Activated CD4-positive, alpha-beta T cell treated with anti-CD3 and anti-CD28 coated beads, Interleukin-2, Interleukin-6, amounts not matched to agents 100 ng/mL and 50 ng/mL, durations not matched to agents 16 hours and 8 hours (primary cell): ENCODE measurements at regions not wholly inside any gene's neighbourhood (a gene's known extent, or its start where the extent isn't known, plus 50 kb on each side); places are given as distances from the start of the nearest gene placed in this dataset.
A peak's percentile ranks its signal among the peaks of the same experiment; 100 is the strongest.
"Not testable (repeated sequence)": the region's sequence is repeated elsewhere in the genome, so short reads cannot be mapped to it uniquely, and the experiment has no call there.

Source experiments
- DNase-seq: peaks from one replicate; pipeline ENCODE4 v3.0.0-alpha.2; 2020

DNA sequence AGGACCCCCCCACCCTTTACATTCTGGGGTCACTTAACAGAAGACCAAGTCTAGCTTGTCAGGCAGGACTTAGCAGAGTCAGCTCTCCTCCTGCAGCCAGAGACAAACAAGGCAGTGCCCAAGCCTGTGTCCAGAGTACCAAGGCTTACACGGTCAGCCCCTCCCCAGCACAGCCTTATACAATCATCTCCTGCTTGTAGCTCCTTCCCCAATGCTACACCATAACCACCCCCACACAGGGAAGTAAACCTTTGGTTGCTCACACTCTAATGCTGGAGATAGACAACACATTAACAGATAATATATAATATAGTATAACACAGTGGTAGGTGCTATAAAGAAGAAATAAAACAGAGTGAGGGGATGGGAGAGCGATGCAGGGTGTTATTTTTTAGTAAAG lies 175.4 kb upstream of the PWP1 start:
- no peak for DNase-seq

DNA sequence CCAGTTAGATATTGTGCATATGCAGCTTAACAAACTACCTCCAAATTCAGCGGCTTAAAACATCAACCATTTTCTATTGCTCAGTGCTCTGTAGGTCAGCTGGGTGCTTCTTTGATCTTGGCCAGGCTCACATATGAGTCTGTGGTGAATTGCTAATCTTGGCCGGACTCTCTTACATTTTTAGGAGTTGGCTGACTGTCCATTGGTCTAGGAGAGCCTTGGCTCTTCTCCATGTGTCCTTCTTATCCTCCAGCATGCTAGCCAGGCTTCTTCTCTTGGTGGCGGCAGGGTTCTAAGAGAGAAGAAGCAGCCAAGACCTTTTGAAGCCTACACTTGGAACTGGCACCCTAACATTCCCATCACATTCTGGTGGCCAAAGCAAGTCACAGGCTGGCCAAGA lies 174.3 kb upstream of the PWP1 start:
- no peak for DNase-seq

DNA sequence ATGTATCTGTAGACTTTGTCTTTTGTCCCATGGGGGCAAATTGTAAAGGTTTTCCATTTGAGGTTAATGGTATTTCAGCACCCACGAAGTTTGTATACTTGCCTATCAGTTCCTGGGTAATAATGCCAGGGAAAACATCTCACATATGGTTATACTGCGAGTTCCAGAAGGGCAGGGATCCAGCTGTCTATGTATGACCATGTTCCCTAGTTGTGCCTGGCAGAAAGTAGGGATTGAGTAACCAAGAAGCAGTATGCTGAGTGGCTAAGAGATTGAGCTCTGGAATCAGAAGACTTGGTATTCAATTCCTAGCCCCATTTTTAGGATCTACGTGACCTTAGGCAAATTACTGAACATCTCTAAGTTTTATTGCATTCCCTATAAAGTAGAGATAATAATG lies 173.2 kb upstream of the PWP1 start:
- no peak for DNase-seq

DNA sequence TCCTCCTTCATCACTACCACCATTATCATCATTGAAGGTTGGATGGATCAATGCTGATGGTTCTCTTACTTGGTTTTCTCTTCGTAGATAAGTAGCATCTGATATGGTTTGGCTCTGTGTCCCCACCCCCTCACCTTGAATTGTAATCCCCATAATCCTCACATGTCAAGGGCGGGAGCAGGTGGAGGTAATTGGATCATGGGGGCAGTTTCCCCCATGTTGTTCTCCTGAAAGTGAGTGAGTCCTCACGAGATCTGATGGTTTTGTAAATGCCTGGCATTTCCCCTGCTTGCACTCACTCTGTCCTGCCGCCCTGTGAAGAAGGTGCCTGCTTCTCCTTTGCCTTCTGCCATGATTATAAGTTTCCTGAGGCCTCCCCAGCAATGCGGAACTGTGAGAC lies 172.4 kb upstream of the PWP1 start:
- DNase-seq, result no peak

DNA sequence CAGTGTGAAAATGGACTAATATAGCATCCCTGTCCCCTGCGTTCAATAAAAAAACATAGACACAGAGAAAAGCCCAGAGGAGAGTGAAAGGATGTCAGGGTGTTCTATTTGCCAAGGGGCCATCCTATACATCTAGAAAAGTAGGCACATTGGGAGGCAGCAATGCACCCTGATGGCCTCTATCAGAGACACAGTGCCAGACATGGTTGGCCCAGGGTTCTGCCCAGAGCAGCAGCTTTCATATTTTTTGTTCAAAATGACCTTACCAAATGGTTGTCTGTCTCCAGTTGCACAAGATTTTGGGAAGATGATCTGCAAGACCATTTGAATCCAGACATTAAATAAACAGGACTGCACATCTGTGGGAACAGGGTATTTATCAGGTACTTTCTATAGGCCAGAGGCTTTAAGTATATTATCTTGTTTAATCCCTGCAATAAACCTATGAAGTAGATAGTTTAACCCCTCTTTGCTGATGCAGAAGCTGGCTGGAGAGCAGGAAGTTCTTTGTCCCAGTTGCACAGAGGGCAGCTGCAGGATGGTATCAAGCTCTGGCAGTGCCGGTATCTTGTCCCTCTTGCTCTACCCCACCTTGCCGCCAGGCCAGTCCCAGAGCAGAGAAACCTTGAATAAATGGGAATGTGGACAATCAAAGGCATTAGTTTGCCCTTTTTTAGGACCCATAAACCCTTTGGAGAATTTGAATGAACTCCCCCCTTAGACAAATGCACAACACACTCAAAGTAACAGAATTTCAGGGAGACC lies 171.8 kb upstream of the PWP1 start:
- DNase-seq, result no peak

DNA sequence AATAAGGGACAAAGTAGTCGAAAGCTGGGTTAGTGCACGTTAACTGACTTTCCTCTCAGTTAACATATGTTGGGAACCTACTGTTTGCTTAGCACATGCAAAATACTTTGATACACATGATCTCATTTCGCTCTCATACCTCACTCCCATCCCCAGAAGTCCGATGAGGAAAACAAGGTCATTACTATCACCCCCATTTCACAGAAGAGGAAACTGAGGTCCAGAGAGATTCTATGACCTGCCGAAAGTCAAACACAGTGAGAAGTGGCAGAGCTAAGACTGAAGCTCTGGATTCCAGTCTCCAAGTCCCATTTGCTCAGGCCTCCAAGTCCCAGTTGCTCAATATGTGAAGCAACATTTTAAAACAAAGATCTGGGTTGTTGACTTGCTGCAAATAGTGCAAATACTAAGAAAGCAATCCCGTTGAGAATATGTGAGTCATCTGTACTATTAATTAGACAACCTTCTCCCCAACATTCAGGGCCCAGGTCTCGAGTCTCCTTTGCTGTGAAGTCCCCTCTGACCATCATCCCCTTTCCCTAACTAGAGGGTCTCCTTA lies 170.6 kb upstream of the PWP1 start:
- no peak for DNase-seq

DNA sequence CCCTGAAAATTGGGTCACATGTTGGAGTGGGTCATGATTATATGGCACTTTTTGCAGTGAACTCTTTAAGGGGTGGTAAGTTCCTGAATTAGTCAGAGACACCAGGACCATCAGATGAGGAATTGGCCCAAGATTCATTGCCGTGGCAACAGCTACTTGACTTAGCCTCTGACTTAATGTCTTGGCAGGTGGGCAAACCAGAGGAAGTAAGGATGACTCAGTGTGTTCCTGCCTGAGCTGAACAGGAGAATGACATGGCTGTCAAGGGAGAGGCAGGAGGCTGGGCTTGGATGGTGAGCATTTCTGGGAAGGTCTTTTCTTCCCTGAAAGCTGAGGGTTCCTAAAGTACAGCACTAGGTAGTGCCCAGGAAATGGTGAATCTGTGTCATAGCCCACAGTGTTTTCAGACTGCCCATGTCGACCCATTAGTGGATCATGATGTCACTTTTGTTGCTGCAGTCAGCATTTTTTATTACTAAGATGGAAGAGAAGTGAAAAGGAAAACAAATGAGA lies 170.1 kb upstream of the PWP1 start:
- DNase-seq, result peak; percentile 62

DNA sequence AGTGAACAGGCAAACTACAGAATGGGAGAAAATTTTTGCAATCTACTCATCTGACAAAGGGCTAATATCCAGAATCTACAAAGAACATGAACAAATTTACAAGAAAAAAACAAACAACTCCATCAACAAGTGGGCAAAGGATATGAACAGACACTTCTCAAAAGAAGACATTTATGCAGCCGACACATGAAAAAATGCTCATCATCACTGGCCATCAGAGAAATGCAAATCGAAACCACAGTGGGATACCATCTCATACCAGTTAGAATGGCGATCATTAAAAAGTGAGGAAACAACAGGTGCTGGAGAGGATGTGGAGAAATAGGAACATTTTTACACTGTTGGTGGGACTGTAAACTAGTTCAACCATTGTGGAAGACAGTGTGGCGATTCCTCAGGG lies 167.8 kb upstream of the PWP1 start:
- DNase-seq, result not testable (repeated sequence)

DNA sequence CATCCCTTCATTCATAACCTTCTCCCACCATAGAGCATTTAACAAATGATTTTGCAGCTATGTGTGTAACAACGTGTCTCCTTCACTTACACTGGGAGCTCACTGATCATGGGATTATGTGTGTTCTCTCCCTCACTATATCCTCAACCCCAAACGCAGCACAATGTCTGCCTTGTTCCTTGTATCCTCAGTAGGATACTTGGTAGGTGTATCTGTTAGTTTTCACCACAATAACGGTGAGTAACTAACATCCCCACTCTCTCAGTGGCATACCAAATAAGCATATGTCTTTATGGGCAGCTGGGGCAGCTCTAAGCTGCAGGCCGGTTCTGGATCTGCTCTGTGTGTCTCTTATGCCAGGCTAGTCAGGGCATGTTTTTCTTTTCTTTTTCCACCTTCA lies 166.7 kb upstream of the PWP1 start:
- no peak for DNase-seq

DNA sequence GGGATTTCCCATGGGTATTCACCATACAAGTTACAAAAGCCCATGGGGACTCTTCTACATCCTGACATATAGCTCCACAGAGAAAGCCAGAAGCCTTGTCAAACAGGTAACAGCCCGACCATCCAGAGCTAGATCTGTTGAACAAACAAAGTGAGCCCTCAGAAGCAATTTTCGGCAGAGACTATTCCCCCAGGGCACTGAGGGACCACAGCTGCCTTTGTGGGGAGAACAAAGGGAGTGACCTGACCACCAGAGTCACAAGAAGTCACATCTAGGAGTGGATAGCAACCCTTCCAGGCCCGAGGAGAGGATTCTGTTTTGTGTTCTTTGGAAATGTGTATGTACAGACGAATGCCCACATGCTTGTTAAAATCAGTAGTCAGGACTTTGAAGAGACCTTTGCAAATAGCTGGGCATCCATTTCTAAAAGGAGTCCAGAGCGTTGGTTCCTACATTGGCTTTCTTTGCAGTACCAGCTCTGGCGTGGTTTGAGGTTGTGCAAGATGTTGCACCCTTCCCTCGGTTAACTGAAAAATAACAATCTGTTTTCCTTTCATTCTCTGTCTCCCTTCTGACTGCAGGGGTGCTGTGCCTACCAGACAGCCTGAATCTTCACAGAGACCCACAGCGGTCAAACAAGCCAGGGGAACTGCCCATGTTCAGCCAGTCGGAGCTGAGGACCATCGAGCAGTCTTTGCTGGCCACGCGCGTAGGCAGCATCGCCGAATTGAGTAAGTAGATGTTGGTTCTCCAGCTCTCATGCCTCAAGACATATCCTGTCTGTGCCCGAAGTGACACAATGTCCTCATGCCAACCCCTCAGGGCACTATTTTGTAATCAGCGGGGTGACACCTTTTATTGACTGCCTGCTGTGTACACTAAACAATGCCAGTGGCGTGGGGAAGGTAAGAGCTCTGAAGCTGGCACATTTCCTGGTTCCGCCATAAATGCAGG lies 165.4 kb upstream of the PWP1 start:
- DNase-seq, result no peak

DNA sequence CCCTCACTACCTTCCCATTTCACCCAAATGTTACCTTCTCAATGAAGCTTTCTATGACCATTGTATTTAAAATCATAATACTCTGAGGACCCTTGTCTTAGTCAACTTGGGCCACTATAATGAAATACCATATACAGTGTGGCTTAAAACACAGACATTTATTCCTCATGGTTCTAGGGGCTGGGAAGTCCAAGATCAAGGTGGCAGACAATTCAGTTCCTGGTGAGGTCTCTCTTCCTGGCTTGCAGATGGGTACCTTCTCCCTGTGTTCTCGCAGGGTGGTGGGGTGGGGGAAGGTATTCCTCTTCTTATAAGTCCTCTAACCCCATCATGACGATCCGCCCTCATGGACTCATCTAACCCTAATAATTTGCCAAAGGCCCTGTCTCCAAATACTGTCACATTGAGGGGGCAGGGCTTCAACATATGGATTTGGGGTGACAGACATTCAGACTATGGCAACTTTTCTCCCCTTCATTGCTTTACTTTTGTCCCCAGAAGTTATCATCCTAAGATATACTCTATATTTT lies 163.7 kb upstream of the PWP1 start:
- DNase-seq, result no peak

DNA sequence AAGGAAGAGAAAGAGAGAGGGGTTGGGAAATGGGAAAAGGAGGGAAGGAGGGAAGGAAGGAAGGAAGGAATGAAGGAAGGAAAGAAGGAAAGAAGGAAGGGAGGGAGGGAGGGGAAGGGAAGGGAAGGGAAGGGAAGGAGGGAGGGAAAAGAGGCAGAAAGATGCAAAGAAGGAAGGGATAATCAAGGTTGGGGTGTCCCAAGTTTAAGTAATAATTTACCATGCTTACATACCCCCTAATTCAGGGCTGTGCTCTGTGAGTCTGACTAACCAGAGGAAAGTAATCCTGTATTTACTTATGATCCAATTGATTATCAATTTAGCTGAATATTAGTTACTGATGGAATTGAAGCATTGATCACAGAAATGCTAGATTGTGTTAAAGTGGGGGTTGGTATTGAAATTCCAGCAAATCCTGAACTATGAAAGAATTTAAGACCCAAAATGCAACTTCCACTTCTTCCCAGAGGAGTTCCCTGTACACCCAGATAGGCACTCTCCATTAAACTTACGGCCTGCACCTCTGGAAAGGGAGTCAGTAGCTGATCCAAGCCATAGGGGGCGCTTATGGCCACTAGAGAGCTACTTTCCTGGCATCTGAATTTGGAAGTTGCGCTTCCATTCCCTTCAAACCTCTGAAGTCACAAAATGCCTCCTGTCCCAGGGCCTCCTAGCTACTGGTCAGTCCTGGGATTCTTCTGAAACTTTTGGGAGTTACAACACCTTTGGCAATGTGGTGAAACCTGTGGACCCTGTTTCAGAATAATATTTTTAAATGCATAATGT lies 162.7 kb upstream of the PWP1 start:
- no peak for DNase-seq

DNA sequence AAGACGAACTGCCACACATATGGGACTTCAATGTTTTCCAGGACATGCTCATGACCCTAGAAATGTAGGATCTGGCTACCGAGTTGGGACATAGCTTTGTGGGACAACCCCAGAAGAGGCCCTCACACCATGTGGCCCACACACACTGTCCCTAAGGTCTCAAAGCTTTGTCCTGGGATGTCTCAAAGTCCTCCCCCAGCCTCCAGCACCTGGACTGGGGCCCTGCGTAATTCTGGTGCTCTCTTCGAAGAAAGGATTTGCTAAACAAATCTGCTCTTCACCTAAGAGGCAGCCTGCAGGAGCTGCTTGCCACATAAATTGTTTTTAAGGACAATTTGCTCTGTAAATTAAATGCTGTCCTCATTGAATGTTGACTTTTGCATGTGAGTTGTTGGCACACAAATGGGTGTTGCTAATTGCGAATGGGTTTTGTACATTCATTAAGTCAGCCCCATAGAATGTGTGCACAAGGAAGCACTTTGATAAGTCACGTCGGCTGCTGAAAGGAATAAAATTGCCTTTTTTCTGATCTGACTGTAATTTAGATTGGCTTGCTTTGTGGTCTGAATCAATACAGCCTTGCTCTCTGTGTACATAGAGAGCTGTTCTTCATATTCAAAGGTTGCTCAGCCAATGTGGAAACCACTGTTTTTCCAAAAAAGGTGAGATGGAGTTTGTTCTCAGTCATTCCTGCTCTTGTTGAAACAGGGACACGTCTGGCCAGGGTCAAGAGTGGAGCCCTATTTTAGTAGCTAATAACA lies 161.6 kb upstream of the PWP1 start:
- DNase-seq, result no peak

DNA sequence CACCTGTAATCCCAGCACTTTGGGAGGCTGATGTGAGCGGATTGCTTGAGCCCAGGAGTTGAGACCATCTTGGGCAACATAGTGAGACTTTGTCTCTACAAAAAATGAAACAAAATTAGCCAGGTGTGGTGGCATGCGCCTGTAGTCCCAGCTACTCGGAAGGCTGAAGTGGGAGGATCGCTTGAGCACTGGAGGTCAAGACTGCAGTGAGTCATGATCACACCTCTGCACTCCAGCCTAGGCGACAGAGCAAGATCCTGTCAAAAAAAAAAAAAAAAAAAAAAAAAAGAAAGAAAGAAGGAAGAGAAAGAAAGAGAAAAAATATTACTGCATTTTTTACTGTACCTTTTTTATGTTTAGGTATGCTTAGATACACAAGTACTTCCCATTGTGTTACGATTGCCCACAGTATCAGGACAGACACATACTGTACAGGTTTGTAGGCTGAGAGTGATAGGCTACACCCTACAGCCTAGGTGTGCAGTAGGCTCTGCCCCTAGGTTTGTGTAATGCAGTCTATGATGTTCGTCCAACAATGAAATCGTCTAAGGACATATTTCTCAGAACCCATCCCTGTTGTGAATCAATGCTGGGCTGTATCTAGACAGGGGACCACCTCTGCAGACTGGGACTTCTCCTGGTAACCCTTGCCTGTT lies 160.4 kb upstream of the PWP1 start:
- DNase-seq, result no peak

DNA sequence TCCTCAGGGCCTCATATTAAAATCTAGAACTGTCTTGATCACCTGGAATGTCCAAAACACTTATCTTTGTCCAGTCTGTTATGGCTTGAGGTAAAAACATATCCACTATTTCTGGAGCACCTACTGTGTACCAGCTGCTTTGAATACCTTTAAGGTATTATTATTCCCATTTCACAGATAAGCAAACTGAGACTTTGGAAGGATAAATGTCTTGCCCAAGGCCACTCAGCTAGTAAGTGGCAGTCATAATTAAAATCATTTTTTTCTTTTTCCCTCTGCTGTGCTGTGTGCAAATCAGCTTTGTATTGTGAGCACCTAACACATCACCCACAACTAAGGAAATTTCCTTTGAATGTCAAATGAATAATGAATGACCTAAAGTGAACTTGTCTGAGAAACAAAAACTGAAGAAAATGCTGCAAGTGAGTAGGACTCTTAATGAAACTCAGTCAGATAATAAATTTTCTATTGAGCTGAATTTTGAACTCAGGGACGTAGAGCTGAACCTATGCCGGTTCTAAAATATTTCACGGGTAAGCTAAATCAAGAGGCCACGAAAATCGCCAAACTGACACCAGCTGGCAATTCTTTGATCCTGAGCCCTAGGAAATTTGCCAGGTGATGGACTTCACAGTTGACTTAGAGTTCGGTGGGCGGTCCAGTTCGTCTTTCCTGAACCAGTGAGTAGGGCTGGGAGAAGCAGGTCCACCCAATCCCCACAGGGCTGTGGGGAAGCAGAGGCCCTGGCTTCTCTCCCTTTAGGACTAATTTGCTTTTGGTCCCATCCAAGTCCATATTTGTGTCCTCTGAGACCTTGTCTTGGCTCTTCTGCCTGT lies 159.7 kb upstream of the PWP1 start:
- DNase-seq, result no peak

DNA sequence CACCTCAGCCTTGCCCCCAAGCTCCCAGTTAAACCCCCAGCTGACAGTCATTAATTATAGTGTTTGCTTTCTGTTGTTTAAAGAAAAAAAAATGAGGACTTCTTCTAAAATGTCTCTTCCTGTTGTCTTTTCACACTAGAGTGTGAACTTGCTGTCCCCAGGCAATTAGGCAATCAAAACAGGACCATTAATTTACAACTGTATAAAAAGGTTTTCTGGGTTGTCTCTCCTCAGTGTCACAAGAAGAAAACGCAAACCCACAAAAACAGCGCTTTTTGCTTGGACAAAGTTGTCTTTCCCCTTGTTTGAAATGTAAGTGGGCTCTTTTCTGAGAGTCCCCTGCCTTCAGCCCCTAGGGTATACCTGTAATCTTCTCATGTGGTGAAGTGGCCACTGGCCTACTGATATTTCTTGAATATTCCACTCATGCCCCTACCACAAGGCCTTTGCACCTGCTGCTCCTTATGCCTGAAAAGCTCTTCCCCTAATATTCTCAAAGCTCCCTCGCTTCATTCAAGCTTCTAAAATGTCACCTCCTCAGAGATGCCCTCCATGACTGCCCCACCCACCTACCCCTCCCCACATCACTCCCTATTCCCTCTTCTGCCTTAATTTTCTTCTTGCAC lies 158.9 kb upstream of the PWP1 start:
- DNase-seq, result no peak

DNA sequence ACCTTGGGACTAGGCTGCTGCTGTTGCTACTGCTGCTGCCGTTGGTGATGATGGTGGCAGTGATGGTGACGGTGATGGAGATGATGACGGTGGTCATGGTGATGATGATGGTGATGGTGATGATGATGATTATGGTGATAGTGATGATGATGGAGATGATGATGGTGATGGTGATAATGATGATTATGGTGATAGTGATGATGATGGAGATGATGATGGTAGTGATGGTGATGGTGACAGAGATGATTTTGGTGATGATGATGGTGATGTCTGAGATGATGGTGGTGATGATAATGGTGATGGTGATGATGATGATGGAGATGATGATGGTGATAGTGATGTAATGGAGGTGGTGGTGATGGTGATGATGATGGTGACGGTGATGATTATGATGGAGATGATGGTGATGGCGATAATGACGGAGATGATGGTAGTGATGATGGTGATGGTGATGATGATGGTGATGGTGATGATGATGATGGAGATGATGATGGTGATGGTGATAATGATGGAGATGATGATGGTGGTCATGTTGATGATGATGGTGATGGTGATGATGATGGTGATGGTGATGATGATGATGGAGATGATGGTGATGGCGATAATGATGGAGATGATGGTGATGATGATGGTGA lies 156.8 kb upstream of the PWP1 start:
- DNase-seq, result no peak

DNA sequence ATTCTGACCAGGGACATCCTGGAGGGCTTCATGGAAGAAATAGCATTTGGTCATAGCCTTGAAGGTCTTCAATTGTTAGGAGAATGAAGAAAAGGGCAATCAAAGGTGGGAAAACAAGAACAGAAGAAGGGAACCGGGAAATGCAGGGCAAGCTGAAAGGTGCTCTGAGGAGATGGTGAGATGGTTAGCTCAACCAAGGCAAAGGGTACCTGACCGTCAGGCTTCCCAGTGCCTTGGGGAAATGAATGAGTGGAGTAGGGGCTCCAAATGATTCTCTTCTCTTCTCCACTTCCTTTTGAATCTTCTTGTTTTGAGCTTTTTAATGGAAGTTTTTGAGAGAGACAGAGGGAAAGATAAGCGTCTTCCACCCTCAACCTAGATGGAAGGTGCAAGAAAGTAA lies 155.6 kb upstream of the PWP1 start:
- DNase-seq, result no peak

DNA sequence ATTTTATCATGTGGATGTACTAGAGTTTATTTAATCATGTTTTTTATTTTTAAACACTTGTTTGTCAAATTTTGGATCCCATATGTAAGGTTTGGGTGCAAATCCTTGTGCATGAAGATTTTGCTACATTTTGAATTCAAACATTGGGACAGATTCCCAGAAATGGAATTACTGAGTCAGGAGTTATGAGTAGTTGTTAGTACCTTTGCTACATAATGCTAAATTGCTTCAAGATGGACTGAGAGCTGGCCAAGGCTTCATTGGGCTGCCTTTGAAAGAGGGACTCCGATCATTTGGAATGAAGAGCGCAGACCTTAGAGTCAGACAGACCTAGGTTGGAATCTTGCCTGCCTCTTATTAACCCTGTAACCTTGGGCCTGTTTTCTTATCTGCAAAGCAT lies 154.9 kb upstream of the PWP1 start:
- no peak for DNase-seq
